ENCODE measurements at regions not wholly inside any gene's neighbourhood (a gene's known extent, or its start where the extent isn't known, plus 50 kb on each side); places are given as distances from the start of the nearest gene placed in this dataset.

DNA sequence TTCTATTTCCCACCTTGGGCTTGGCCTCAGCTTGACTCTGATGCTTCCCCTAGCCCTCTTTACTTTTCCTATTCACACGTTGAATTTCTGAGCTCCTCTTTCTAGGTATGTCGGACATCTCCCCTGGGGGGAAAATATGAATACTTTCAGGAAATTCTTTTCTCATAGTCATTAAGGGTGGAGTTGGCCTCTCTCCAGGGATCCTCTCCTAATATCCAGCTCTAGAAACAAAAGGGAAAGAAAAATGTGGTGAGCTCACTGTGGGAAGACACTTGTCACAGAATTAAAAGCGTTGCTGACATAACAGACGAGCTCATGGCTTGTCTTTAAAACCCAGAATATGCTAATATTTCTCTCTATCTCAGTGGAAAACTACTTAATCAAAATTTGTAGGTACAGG is 132.7 kb upstream of the MEX3C start:
- TF ChIP-seq EZH2 (IDR thresholded peaks at IDR 0.05; ENCODE audit: low read length, missing control alignments), result no peak
- TF ChIP-seq, protein P1, sequence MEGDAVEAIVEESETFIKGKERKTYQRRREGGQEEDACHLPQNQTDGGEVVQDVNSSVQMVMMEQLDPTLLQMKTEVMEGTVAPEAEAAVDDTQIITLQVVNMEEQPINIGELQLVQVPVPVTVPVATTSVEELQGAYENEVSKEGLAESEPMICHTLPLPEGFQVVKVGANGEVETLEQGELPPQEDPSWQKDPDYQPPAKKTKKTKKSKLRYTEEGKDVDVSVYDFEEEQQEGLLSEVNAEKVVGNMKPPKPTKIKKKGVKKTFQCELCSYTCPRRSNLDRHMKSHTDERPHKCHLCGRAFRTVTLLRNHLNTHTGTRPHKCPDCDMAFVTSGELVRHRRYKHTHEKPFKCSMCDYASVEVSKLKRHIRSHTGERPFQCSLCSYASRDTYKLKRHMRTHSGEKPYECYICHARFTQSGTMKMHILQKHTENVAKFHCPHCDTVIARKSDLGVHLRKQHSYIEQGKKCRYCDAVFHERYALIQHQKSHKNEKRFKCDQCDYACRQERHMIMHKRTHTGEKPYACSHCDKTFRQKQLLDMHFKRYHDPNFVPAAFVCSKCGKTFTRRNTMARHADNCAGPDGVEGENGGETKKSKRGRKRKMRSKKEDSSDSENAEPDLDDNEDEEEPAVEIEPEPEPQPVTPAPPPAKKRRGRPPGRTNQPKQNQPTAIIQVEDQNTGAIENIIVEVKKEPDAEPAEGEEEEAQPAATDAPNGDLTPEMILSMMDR (conservative IDR thresholded peaks at IDR 0.05 in 1 of 2, IDR thresholded peaks at IDR 0.05 in 1 of 2; ENCODE audit: low read depth in 1 of 2, low read length in 2 of 2), result no peak

Measured in fibroblast of lung (primary cell).